Activated T-cell treated with anti-CD3 and anti-CD28 coated beads for 1 hour (primary cell): ENCODE measurements at regions not wholly inside any gene's neighbourhood (a gene's known extent, or its start where the extent isn't known, plus 50 kb on each side); places are given as distances from the start of the nearest gene placed in this dataset.

Source experiments
- DNase-seq: peaks from one replicate; pipeline ENCODE4 v3.0.0-alpha.2; 2020; ENCODE audit warnings: low read depth

- no peak for DNase-seq
Measured at GRCh38 chr11:134531327-134532130, 119.5 kb upstream of the B3GAT1 start.

- no peak for DNase-seq
Measured at GRCh38 chr11:134530636-134531326, 118.7 kb upstream of the B3GAT1 start.

- DNase-seq: no peak
Measured at GRCh38 chr11:134529212-134530096, 117.4 kb upstream of the B3GAT1 start.

GRCh38 chr11:134528453-134528852, 116.4 kb upstream of the B3GAT1 start:
- DNase-seq: no peak

GRCh38 chr11:134527382-134528243, 115.6 kb upstream of the B3GAT1 start:
- no peak for DNase-seq

- DNase-seq: no peak
Measured at GRCh38 chr11:134524896-134525845, 113.1 kb upstream of the B3GAT1 start.

- DNase-seq: no peak
Measured at GRCh38 chr11:134524201-134524600, 112.2 kb upstream of the B3GAT1 start.

GRCh38 chr11:134522782-134523570, 110.9 kb upstream of the B3GAT1 start:
- DNase-seq: no peak

- DNase-seq: no peak
Measured at GRCh38 chr11:134521452-134522289, 109.6 kb upstream of the B3GAT1 start.

- no peak for DNase-seq
Measured at GRCh38 chr11:134521001-134521400, 109.0 kb upstream of the B3GAT1 start.

GRCh38 chr11:134519788-134520187, 107.7 kb upstream of the B3GAT1 start:
- no peak for DNase-seq

- DNase-seq: no peak
Measured at GRCh38 chr11:134519390-134519750, 107.3 kb upstream of the B3GAT1 start.

GRCh38 chr11:134518616-134519389, 106.8 kb upstream of the B3GAT1 start:
- no peak for DNase-seq

- no peak for DNase-seq
Measured at GRCh38 chr11:134517621-134518293, 105.7 kb upstream of the B3GAT1 start.

- DNase-seq: no peak
Measured at GRCh38 chr11:134517115-134517514, 105.1 kb upstream of the B3GAT1 start.

- DNase-seq: no peak
Measured at GRCh38 chr11:134516529-134516928, 104.5 kb upstream of the B3GAT1 start.
